Spinal cord (tissue), 9 donors: ENCODE measurements at regions not wholly inside any gene's neighbourhood (a gene's known extent, or its start where the extent isn't known, plus 50 kb on each side); places are given as distances from the start of the nearest gene placed in this dataset.
A peak's percentile ranks its signal among the peaks of the same experiment; 100 is the strongest.
"Not testable (repeated sequence)": the region's sequence is repeated elsewhere in the genome, so short reads cannot be mapped to it uniquely, and the experiment has no call there.

Source experiments
- DNase-seq, 6 donors: peaks; one replicate each; pipeline versions ENCODE4 v3.0.0 to v3.0.0-alpha.2; 2013 to 2015; ENCODE audit warnings: low spot score in 6 of 6, low read depth in 4 of 6
- H3K27ac ChIP-seq: one replicate; pipeline ENCODE4 v1.5.1; 2013; ENCODE audit warnings: low read depth, low read length, control low read depth
- H3K27me3 ChIP-seq: one replicate; pipeline ENCODE4 v1.6.1; 2013; ENCODE audit warnings: low read length; ENCODE audit not compliant: control insufficient read depth, insufficient read depth
- H3K36me3 ChIP-seq: one replicate; pipeline ENCODE4 v1.6.1; 2013; ENCODE audit warnings: low read length; ENCODE audit not compliant: control insufficient read depth, insufficient read depth
- H3K4me1 ChIP-seq: one replicate; pipeline ENCODE4 v1.6.1; 2013; ENCODE audit warnings: low read length; ENCODE audit not compliant: control insufficient read depth, insufficient read depth
- H3K4me3 ChIP-seq: one replicate; pipeline ENCODE4 v1.5.1; 2013; ENCODE audit warnings: low read depth, low read length, control low read depth
- H3K9me3 ChIP-seq: one replicate; pipeline ENCODE4 v1.6.1; 2013; ENCODE audit warnings: low read length; ENCODE audit not compliant: control insufficient read depth, insufficient read depth
- WGBS: methylation state at CpG from one replicate; pipeline ENCODE4 v1.1.5; 2013; ENCODE audit warnings: missing lambda C conversion rate; ENCODE audit not compliant: insufficient coverage; 5-methylcytosine and 5-hydroxymethylcytosine counted together
- donor health status: healthy.

- Histone ChIP-seq H3K27ac (no peak overlapping the region), H3K9me3 (no peaks in the 10 kb centered on the region), H3K4me3 (no peak overlapping the region), H3K36me3 (no peaks in the 10 kb centered on the region), H3K4me1 (no peaks in the 10 kb centered on the region), H3K27me3 (no peaks in the 10 kb centered on the region)
- DNase-seq: peak in 1 of 6 donors; percentile 84
- WGBS: 45% methylated on average over 1 of the region's 3 CpGs
Measured at GRCh38 chr9:26237256-26237655, 559.0 kb upstream of the TUSC1 start.

GRCh38 chr9:26234865-26235264, 556.6 kb upstream of the TUSC1 start:
- 92% methylated on average over 2 of the region's 2 CpGs for WGBS
- no peaks in the 10 kb centered on the region for H3K4me1 ChIP-seq
- DNase-seq: no peak
- H3K36me3 ChIP-seq: no peaks in the 10 kb centered on the region
- H3K4me3 ChIP-seq: no peak overlapping the region
- no peaks in the 10 kb centered on the region for H3K27me3 ChIP-seq
- no peaks in the 10 kb centered on the region for H3K9me3 ChIP-seq
- no peak overlapping the region for H3K27ac ChIP-seq

GRCh38 chr9:26231391-26231790, 553.1 kb upstream of the TUSC1 start:
- Histone ChIP-seq H3K4me1 (no peaks in the 10 kb centered on the region), H3K36me3 (no peaks in the 10 kb centered on the region), H3K4me3 (no peak overlapping the region), H3K27me3 (no peaks in the 10 kb centered on the region), H3K27ac (no peak overlapping the region), H3K9me3 (no peaks in the 10 kb centered on the region)
- peak in 1 of 6 donors; percentile 52 for DNase-seq
- WGBS: no CpG with 5 or more reads among the region's 4 CpGs

GRCh38 chr9:26229324-26230054, 551.2 kb upstream of the TUSC1 start:
- no peak for DNase-seq
- H3K4me1 ChIP-seq: no peaks in the 10 kb centered on the region
- no peaks in the 10 kb centered on the region for H3K36me3 ChIP-seq
- no peaks in the 10 kb centered on the region for H3K27me3 ChIP-seq
- H3K4me3 ChIP-seq: no peak overlapping the region
- WGBS: 97% methylated on average over 2 of the region's 6 CpGs
- H3K9me3 ChIP-seq: no peaks in the 10 kb centered on the region
- H3K27ac ChIP-seq: no peak overlapping the region

- no peaks in the 10 kb centered on the region for H3K9me3 ChIP-seq
Measured at GRCh38 chr9:26228273-26228672, 550.0 kb upstream of the TUSC1 start.

GRCh38 chr9:26221290-26221689, 543.0 kb upstream of the TUSC1 start:
- H3K36me3 ChIP-seq: no peaks in the 10 kb centered on the region
- H3K4me3 ChIP-seq: no peak overlapping the region
- H3K4me1 ChIP-seq: no peaks in the 10 kb centered on the region
- DNase-seq: no peak
- H3K27ac ChIP-seq: no peak overlapping the region
- no peaks in the 10 kb centered on the region for H3K9me3 ChIP-seq
- no peaks in the 10 kb centered on the region for H3K27me3 ChIP-seq

More at GRCh38 chr9:26228273-26228672, 550.0 kb upstream of the TUSC1 start:
- no CpG with 5 or more reads among the region's 2 CpGs for WGBS
- Histone ChIP-seq H3K4me3 (no peak overlapping the region), H3K27me3 (no peaks in the 10 kb centered on the region), H3K36me3 (no peaks in the 10 kb centered on the region), H3K4me1 (no peaks in the 10 kb centered on the region), H3K27ac (no peak overlapping the region)
- DNase-seq: no peak

GRCh38 chr9:26220367-26220766, 542.1 kb upstream of the TUSC1 start:
- Histone ChIP-seq H3K9me3 (no peaks in the 10 kb centered on the region), H3K4me3 (no peak overlapping the region), H3K27ac (no peak overlapping the region), H3K4me1 (no peaks in the 10 kb centered on the region), H3K36me3 (no peaks in the 10 kb centered on the region), H3K27me3 (no peaks in the 10 kb centered on the region)
- no peak for DNase-seq

GRCh38 chr9:26219961-26220360, 541.7 kb upstream of the TUSC1 start:
- no peaks in the 10 kb centered on the region for H3K9me3 ChIP-seq
- no peaks in the 10 kb centered on the region for H3K27me3 ChIP-seq
- no peak overlapping the region for H3K27ac ChIP-seq
- 80% methylated on average over 6 of the region's 9 CpGs for WGBS
- no peak overlapping the region for H3K4me3 ChIP-seq
- peak in 2 of 6 donors; percentile 14 to 81 for DNase-seq
- H3K4me1 ChIP-seq: no peaks in the 10 kb centered on the region
- no peaks in the 10 kb centered on the region for H3K36me3 ChIP-seq

- WGBS: no CpG with 5 or more reads among the region's 1 CpG
- no peak overlapping the region for H3K27ac ChIP-seq
- no peaks in the 10 kb centered on the region for H3K36me3 ChIP-seq
- no peak overlapping the region for H3K4me3 ChIP-seq
- H3K27me3 ChIP-seq: no peaks in the 10 kb centered on the region
- DNase-seq: no peak
- no peaks in the 10 kb centered on the region for H3K4me1 ChIP-seq
- no peaks in the 10 kb centered on the region for H3K9me3 ChIP-seq
Measured at GRCh38 chr9:26216702-26217101, 538.5 kb upstream of the TUSC1 start.

- WGBS: 94% methylated on average over 56 of the region's 61 CpGs
- not testable (repeated sequence) for H3K4me1 ChIP-seq, H3K4me3 ChIP-seq, H3K27me3 ChIP-seq, H3K9me3 ChIP-seq, DNase-seq, H3K27ac ChIP-seq, H3K36me3 ChIP-seq
Measured at GRCh38 chr9:26214713-26215444, 536.6 kb upstream of the TUSC1 start.
